WI38 (cell line): ENCODE measurements at regions not wholly inside any gene's neighbourhood (a gene's known extent, or its start where the extent isn't known, plus 50 kb on each side); places are given as distances from the start of the nearest gene placed in this dataset.

ENCODE experiments used
- H3K4me3 ChIP-seq: 2 replicates; pipeline ENCODE4 v1.5.1; 2011; ENCODE audit warnings: low read depth, mild to moderate bottlenecking, control low read depth, low read length
- CTCF ChIP-seq: IDR thresholded peaks from 2 replicates; pipeline ENCODE4 v1.5.1; 2012; ENCODE audit warnings: low read depth, mild to moderate bottlenecking, control low read depth, low read length

- TF ChIP-seq CTCF: no peak
- H3K4me3 ChIP-seq: no peak overlapping the region
Observed at GRCh38 chr1:244212219-244212618, 161.1 kb downstream of the ZBTB18 start.

GRCh38 chr1:244212797-244213475 lies 161.9 kb downstream of the ZBTB18 start:
- H3K4me3 ChIP-seq: no peak overlapping the region
- TF ChIP-seq CTCF: no peak

- TF ChIP-seq CTCF: no peak
- no peak overlapping the region for H3K4me3 ChIP-seq
Observed at GRCh38 chr1:244214009-244214967, 163.2 kb downstream of the ZBTB18 start.

- no peak for TF ChIP-seq CTCF
- no peak overlapping the region for H3K4me3 ChIP-seq
Observed at GRCh38 chr1:244216836-244217235, 165.8 kb downstream of the ZBTB18 start.

GRCh38 chr1:244217711-244218110 lies 166.6 kb downstream of the ZBTB18 start:
- H3K4me3 ChIP-seq: no peak overlapping the region
- TF ChIP-seq CTCF: no peak

GRCh38 chr1:244218220-244218619 lies 167.1 kb downstream of the ZBTB18 start:
- TF ChIP-seq CTCF: no peak
- no peak overlapping the region for H3K4me3 ChIP-seq

GRCh38 chr1:244219149-244219548 lies 168.1 kb downstream of the ZBTB18 start:
- no peak for TF ChIP-seq CTCF
- no peak overlapping the region for H3K4me3 ChIP-seq
